ENCODE measurements at regions not wholly inside any gene's neighbourhood (a gene's known extent, or its start where the extent isn't known, plus 50 kb on each side); places are given as distances from the start of the nearest gene placed in this dataset.
A peak's percentile ranks its signal among the peaks of the same experiment; 100 is the strongest.

GRCh38 chr2:898319-898718, 52.3 kb upstream of the SNTG2 start:
- no peak for DNase-seq

GRCh38 chr2:897091-897490, 53.6 kb upstream of the SNTG2 start:
- DNase-seq: no peak

DNA sequence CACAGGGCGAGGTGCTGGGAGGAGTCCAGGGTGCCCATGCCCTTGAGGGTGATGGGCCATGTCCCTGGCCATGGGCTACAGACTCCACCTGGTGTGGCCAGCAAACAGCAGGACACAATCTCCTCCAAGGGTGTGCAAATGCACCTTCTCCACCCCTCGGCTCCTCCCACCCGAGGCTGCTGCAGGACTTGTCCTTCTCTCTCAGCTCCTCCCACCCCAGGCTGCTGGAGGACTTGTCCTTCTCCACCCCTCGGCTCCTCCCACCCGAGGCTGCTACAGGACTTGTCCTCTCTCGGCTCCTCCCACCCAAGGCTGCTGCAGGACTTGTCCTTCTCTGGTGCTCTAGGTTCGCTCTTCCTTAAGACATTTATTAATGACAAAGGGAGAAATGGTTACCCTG, 57.3 kb upstream of the SNTG2 start:
- peak; percentile 31 for DNase-seq

DNA sequence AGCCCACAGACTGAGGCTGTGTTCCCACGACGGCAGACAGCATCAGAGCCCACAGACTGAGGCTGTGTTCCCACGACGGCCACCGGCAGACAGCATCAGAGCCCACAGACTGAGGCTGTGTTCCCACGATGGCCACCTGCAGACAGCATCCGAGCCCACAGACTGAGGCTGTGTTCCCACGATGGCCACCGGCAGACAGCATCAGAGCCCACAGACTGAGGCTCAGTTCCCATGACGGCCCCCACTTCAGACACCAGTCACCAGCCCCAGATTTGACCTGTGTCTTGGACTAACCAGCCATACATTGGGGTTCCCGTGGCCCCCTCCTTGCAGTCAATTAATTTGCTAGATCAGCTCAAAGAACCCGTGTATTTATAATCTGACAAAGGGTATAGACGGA, 57.8 kb upstream of the SNTG2 start:
- DNase-seq: no peak

DNA sequence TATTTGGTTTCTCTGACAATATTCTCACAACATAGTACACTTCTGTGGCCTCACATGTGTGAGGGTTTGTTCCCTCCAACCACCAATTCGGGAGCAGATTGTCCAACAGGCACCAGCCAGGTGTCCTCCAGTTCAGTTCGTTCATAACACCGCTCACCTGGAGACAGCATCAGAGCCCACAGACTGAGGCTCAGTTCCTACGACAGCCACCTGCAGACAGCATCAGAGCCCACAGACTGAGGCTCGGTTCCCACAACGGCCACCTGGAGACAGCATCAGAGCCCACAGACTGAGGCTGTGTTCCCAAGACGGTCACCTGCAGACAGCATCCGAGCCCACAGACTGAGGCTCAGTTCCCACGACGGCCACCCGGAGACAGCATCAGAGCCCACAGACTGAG, 58.2 kb upstream of the SNTG2 start:
- DNase-seq: no peak

DNA sequence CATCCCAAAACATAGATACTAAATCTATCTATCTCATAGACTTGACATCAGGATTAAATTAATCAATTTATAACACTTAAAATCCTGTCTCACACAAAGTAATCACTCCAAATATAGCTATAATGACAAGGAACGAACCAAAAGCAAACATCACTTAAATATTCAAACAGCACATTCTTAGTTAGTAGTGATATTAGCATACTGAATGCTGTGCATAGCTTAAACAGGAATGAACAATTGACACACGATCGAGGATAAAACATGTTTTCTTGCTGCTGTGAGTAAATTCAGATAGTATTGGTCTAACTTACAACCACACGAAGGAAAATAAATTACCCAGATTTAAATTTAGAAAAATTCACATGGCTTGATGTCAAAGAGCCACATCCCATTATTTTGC, 58.9 kb upstream of the SNTG2 start:
- no peak for DNase-seq

DNA sequence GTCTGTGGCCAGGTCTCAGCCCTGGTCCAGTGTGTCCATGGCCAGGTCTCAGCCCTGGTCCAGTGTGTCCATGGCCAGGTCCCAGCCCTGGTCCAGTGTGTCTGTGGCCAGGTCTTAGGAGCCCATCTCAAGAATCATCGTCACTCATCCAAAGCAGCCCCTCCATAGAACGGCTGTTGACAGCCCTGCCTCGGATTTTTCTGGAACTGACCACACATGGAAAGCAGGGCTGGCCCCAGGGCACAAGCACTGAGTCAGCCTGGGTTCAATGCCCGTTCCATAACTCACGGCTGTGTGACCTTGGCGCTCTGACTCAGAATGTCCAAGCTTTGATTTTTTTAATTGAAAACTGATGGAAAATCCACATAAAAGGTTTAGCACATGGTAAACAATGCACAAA, 59.9 kb upstream of the SNTG2 start:
- DNase-seq: no peak

DNA sequence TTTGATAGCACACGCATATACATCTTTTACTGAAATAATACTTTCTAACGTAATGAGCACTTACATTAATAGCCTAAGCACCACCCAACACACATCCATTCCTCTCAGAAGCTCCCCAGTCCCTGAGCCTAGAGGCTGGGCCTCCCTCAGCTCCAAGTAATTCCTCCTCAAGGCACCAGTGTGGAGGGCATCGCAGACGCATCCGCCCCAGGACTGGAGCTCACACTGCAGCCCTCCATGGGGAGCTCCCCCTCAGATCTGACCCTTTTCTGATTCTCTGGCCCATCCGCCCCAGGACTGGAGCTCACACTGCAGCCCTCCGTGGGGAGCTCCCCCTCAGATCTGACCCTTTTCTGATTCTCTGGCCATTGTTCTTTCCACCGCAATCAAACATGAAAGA, 60.4 kb upstream of the SNTG2 start:
- no peak for DNase-seq

DNA sequence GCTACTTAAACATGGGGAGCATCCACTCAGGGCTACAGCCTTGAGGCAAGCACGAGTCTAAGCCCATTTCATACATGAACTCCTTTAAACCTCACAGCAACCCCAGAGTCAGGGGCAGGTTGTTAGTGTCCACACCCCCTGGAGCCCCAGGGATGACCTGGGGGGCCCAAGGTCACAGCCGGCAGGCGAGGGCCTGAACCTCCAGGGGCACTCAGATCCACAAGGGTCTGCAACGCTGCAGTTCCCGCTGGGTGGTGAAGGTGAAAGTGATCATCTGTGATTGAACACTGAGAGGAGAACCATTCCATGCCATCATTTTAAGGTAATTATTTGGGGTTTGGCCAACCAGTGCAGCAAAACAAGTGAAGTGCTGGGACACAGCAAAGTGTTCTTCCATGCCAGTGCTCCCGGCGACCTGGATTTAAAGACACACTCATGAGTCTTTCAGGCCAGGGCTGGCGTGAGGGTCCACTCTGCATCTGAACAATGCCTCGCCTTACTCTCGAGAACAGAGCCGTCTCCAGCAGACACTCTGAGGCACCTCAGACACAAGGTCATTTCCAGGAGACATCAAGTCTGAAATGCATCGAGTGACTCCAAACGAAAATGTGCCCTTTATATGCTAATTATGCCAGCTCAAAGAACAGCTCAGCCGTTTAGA, 61.6 kb upstream of the SNTG2 start:
- no peak for DNase-seq

GRCh38 chr2:888211-888801, 62.3 kb upstream of the SNTG2 start:
- DNase-seq: no peak

- DNase-seq: no peak
Measured at GRCh38 chr2:887639-888038, 63.0 kb upstream of the SNTG2 start.

DNA sequence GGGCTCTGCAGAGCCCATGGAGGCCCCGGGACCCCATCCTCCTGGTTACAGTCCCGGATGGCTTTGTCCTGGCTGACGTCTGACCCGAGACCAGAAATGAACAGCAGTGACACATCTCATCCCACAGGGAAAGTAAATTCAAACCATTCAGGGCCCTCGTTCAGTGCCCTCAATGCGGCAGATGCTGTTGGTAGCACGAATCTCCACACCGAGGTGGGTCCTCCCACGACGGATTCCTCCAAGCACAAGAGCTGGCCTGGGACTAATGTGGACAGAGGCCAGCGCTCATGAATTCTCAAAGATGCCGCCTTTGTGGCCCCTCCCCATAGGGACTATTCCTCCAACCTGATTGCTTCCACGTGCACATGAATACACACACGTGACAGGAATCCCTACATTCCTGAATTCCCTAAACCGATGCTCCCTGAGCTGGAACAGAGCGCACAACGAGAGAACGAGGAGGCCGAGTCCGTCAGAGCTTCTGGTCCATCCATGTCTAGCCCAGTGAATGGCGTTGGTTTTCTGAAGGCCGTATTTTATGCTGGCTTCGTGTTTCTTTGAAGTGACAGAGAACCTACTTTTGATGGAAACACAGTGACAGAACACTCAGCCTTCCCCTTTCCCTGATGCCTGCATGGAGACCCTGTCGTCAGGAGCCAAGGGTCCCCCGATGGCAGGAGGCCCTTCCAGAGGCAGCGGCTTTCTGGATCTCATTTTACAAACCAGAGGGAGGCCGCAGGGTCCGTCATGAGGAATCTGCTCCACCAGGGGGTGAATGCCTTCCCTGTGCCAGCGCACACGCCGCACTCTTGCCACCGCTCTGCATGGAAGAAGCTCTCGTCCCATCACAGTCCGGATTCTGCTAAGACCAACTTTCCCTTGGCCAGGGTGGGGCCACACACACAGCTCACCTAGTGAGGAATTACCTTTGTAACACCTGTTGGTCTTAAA, 64.3 kb upstream of the SNTG2 start:
- DNase-seq: no peak

- DNase-seq: no peak
Measured at GRCh38 chr2:885230-886071, 65.2 kb upstream of the SNTG2 start.

DNA sequence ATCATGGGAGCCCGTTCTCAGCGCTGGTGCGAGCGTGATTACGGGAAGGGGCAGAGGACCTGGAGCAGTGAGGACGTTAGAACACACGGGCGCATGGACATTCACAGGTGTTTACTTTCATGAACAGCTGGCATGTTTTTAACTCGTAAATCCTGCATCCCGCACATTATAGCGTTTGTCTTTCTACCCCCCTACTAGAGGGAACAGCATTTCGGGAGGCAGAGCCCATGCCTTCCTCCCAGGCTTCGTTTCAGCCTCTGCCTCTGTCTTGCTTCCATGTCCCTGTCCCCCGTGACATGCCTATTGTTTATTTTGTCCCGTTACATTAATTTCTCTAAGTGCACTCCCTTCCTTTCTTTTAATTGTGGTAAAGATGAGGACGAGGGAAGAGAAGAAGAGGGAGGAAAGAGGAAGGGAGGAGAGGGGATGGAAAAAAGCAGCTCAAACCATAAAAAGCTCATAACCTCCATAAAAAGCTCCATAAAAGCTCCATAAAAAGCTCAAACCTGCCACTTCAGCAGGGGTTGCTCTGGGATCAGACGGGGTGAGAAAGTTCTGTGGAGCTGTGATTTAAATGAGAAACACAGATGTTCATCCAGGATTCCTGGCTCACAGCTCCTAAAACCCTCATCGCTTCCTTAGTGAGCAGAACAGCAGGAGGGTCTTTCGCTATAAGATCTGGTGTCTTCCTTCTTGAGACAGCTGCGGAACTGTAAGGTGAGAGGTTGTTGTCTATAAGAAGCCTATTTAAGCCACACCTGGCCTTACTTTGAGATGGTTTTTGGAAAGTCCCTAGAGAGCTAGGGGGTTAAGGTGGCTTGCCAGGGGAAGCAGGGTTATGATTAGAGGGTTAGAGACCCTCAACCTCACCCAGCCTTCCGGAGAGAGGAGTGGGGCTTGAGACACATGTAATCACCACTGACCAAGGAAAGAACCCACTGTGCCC, 66.6 kb upstream of the SNTG2 start:
- no peak for DNase-seq

DNA sequence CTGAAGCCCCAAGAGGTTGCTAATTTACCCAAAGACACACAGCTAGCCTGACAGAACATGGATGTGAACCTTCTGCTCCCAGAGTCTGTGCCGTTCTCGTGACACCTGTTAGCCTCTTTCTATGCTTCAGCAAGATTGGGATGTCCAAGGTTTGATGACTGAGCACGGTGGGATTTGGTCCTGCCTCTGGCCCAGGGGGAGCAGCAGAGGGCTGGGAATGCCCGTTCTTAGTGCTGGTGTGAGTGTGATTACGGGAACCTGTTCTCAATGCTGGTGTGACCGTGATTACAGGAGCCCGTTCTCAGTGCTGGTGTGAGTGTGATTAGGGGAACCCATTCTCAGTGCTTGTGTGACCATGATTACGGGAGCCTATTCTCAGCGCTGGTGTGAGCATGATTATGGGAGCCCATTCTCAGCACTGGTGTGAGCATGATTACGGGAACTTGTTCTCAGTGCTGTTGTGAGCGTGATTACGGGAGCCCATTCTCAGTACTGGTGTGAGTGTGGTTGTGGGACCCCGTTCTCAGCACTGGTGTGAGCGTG, 67.3 kb upstream of the SNTG2 start:
- no peak for DNase-seq

GRCh38 chr2:881204-881918, 69.3 kb upstream of the SNTG2 start:
- DNase-seq: no peak

GRCh38 chr2:880201-880970, 70.3 kb upstream of the SNTG2 start:
- DNase-seq: no peak

DNA sequence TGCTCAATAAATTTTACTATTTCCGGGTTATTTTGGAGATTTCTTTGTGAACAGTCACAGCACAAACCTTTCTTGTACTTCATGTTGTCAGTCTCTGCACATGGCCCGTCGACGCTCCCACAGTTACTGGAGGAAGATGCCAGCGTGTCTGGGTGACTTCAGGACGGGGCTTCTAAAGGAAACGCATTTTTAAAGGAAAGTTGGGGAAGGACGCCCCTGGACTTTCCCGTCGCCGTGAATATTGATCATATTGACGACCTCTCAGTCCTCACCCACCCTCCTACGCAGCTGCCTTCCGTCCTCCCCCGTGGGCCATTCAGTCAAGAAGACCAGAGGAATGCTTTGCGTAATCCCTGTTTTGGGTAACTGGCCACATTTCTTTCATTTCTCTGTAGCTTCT, 71.1 kb upstream of the SNTG2 start:
- no peak for DNase-seq

DNA sequence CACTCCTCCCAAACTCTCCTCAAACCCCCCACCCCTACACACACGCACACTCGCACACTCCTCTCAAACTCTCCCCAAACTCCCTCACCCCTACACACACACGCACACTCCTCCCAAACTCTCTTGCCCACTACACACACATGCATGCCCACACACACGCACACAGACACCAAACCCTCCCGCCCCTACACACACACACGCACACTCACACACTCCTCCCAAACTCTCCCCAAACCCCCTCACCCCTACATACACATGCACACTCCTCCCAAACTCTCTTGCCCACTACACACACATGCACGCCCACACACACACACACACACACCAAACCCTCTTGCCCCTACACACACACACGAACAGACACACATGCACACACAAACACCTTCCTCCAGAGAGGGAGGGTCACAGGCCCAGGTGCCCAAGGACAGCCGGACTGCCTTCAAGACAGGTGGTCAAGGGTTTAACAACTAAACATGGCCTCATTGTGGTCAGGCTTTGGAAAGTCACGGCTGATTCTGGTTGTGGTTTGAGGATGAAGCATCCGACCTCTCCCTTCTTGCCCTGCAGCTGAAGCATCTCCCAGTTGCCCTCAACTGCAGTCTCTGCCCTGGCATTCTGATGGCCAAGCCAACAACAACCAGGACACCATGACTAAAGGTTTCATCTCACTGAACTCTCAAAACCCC, 72.3 kb upstream of the SNTG2 start:
- no peak for DNase-seq

GRCh38 chr2:877747-878146, 72.9 kb upstream of the SNTG2 start:
- DNase-seq: no peak

Data from RPMI8226 (cell line).